ENCODE measurements at regions not wholly inside any gene's neighbourhood (a gene's known extent, or its start where the extent isn't known, plus 50 kb on each side); places are given as distances from the start of the nearest gene placed in this dataset.

- TF ChIP-seq POLR2AphosphoS5 (IDR thresholded peaks at IDR 0.05; ENCODE audit: low read depth, low read length) (no peak), CTCF (IDR thresholded peaks at IDR 0.05; ENCODE audit: control extremely low read depth in 1 of 3, insufficient read depth in 1 of 3, low read depth in 1 of 3, low read length in 3 of 3) (no peak), EZH2 (IDR thresholded peaks at IDR 0.05; ENCODE audit: low read depth, low read length, severe bottlenecking) (no peak), NRF1 (IDR thresholded peaks at IDR 0.05; ENCODE audit: low read depth, low read length) (no peak), POLR2A (IDR thresholded peaks at IDR 0.05; ENCODE audit: control extremely low read depth in 1 of 2, low read depth in 2 of 2, low read length in 2 of 2) (no peak), TAF1 (IDR thresholded peaks at IDR 0.05; ENCODE audit: low read depth, low read length) (no peak), ATF3 (IDR thresholded peaks at IDR 0.05; ENCODE audit: insufficient read depth, low read depth, low read length) (no peak), KDM1A (IDR thresholded peaks at IDR 0.05; ENCODE audit: borderline replicate concordance, low read length) (no peak), SP1 (IDR thresholded peaks at IDR 0.05; ENCODE audit: low read depth, low read length) (no peak), SIN3A (conservative IDR thresholded peaks at IDR 0.05 in 1 of 2, IDR thresholded peaks at IDR 0.05 in 1 of 2; ENCODE audit: low read depth in 1 of 2, low read length in 2 of 2) (no peak), NANOG (IDR thresholded peaks at IDR 0.05; ENCODE audit: insufficient read depth, low read depth, low read length, poor library complexity, severe bottlenecking) (no peak)
Observed at GRCh38 chr1:95806171-95806570, 572.2 kb downstream of the RWDD3 start.

Data from H1 (cell line).